Common myeloid progenitor, CD34-positive (primary cell): ENCODE measurements at regions not wholly inside any gene's neighbourhood (a gene's known extent, or its start where the extent isn't known, plus 50 kb on each side); places are given as distances from the start of the nearest gene placed in this dataset.
A peak's percentile ranks its signal among the peaks of the same experiment; 100 is the strongest.
"Not testable (repeated sequence)": the region's sequence is repeated elsewhere in the genome, so short reads cannot be mapped to it uniquely, and the experiment has no call there.

Experiments
- CTCF ChIA-PET: fragments of 350-600 bp; sonication (Branson Sonifier 250); formaldehyde crosslinking; loops from one replicate; lab custom pipeline; 2021; ENCODE audit warnings: antibody characterized with exemption; lab: Charles Lee
- POLR2A ChIA-PET: fragments of 350-600 bp; sonication (Branson Sonifier 250); formaldehyde crosslinking; loops from one replicate; lab custom pipeline; 2021; ENCODE audit warnings: antibody characterized with exemption; lab: Charles Lee
- DNase-seq, 3 donors: peaks; one replicate each; pipeline versions ENCODE4 v3.0.0 to v3.0.0-alpha.2; 2013
- H3K27ac ChIP-seq, 2 experiments: 1 replicate in 1 of 2; 2 replicates in 1 of 2; pipeline ENCODE4 v1.7.0; 2013; ENCODE audit warnings: inconsistent platforms in 2 of 2, low read length in 2 of 2, mild to moderate bottlenecking in 2 of 2, low read depth in 1 of 2, moderate library complexity in 1 of 2; ENCODE audit not compliant: severe bottlenecking in 2 of 2, insufficient read depth in 1 of 2, poor library complexity in 1 of 2
- H3K27me3 ChIP-seq, 5 experiments: replicated peaks in 2 of 5; 1 replicate in 3 of 5; 2 replicates in 2 of 5; pipeline versions ENCODE4 v1.6.1 to v1.7.0; 2013; ENCODE audit warnings: low read length in 4 of 5, mild to moderate bottlenecking in 2 of 5, moderate library complexity in 2 of 5, inconsistent platforms in 1 of 5; ENCODE audit not compliant: insufficient read depth in 5 of 5, control insufficient read depth in 4 of 5
- H3K36me3 ChIP-seq, 4 experiments: 1 replicate in 2 of 4; 2 replicates in 2 of 4; pipeline versions ENCODE4 v1.6.1 to v1.7.0; 2013; ENCODE audit warnings: low read length in 3 of 4, control low read depth in 1 of 4, mild to moderate bottlenecking in 1 of 4; ENCODE audit not compliant: control insufficient read depth in 4 of 4, insufficient read depth in 4 of 4
- H3K4me1 ChIP-seq, 4 experiments: 1 replicate in 3 of 4; 2 replicates in 1 of 4; pipeline versions ENCODE4 v1.6.1 to v1.7.1; 2013; ENCODE audit warnings: low read length in 3 of 4, mild to moderate bottlenecking in 3 of 4, control low read depth in 1 of 4, inconsistent platforms in 1 of 4, moderate library complexity in 1 of 4; ENCODE audit not compliant: control insufficient read depth in 4 of 4, insufficient read depth in 4 of 4; ENCODE audit errors: control extremely low read depth in 1 of 4
- H3K4me3 ChIP-seq, 7 experiments: 1 replicate in 4 of 7; 2 replicates in 3 of 7; pipeline versions ENCODE4 v1.5.1 to v1.7.0; 2013; ENCODE audit warnings: mild to moderate bottlenecking in 7 of 7, low read length in 6 of 7, moderate library complexity in 6 of 7, inconsistent platforms in 2 of 7, low read depth in 2 of 7, control low read depth in 1 of 7; ENCODE audit not compliant: insufficient read depth in 4 of 7, control insufficient read depth in 1 of 7; ENCODE audit errors: extremely low read depth in 1 of 7
- H3K9me3 ChIP-seq, 5 experiments: 1 replicate in 4 of 5; 2 replicates in 1 of 5; pipeline versions ENCODE4 v1.6.1 to v1.7.1; 2013; ENCODE audit warnings: low read length in 4 of 5, mild to moderate bottlenecking in 2 of 5, inconsistent platforms in 1 of 5, low read depth in 1 of 5, moderate library complexity in 1 of 5; ENCODE audit not compliant: control insufficient read depth in 4 of 5, insufficient read depth in 2 of 5; ENCODE audit errors: control extremely low read depth in 1 of 5
- WGBS: methylation state at CpG from one replicate; pipeline ENCODE4 v1.1.5; 2013; ENCODE audit not compliant: insufficient coverage; 5-methylcytosine and 5-hydroxymethylcytosine counted together

DNA sequence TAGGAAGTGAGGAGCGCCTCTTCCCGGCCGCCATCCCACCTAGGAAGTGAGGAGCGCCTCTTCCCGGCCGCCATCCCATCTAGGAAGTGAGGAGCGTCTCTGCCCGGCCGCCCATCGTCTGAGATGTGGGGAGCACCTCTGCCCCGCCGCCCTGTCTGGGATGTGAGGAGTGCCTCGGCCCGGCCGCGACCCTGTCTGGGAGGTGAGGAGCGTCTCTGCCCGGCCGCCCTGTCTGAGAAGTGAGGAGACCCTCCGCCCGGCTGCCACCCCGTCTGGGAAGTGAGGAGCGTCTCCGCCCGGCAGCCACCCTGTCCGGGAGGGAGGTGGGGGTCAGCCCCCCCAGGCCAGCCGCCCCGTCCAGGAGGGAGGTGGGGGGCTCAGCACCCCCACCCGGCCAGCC, 814.4 kb downstream of the GATA3 start:
- H3K27ac ChIP-seq, DNase-seq, H3K27me3 ChIP-seq, H3K4me1 ChIP-seq, H3K4me3 ChIP-seq, H3K9me3 ChIP-seq, POLR2A ChIA-PET, H3K36me3 ChIP-seq, CTCF ChIA-PET: not testable (repeated sequence)
- no CpG with 5 or more reads among the region's 29 CpGs for WGBS

DNA sequence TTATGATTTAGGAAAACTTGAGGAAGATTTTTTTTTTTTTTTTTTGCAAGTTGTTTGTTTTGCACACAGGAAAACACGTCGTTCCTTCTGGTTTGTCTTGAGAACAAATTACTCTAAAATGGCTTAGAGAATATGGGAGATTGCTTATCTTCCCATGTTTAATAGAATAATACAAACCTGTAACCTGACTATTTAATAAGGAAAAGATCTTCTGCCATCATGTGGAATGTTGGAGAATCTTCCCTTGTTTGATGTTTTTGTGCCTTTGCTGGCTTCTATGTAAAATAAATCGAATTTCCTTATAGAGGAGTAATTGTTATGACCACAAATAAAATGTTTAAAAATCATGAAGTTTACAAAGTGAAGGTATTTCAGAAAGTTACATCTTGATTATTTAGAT, 818.8 kb downstream of the GATA3 start:
- DNase-seq: peak; percentile 3 to 10 (median 4)
- ChIA-PET CTCF (no interaction called here), POLR2A (no interaction called here)
- Histone ChIP-seq H3K4me1 (no peaks in the 10 kb centered on the region), H3K27ac (no peak overlapping the region), H3K27me3 (no peaks in the 10 kb centered on the region), H3K36me3 (no peaks in the 10 kb centered on the region), H3K4me3 (no peak overlapping the region), H3K9me3 (no peaks in the 10 kb centered on the region)
- WGBS: no CpG with 5 or more reads among the region's 3 CpGs

DNA sequence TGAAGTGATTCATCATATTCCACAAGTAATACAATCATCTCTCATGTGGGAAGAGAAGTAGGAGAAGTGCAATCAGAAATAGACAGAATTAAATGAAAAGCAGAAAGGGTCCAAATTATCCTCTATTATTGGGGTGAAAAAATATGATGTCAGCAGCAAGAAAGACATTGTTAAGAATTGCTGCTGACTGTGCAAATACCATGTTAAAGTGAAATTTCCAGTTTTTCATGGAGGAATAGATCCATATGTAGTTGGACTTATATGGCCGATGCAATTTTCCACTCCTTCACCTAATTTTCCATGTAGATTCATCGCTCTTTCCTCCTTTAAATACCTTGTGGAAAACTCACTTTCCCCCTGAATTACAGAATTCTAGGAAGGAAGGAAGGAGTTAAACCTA, 819.8 kb downstream of the GATA3 start:
- H3K4me3 ChIP-seq: no peak overlapping the region
- DNase-seq: no peak
- ChIA-PET POLR2A (no interaction called here), CTCF (no interaction called here)
- H3K4me1 ChIP-seq: no peaks in the 10 kb centered on the region
- no peaks in the 10 kb centered on the region for H3K36me3 ChIP-seq
- WGBS: no CpG with 5 or more reads among the region's 2 CpGs
- no peaks in the 10 kb centered on the region for H3K9me3 ChIP-seq
- H3K27me3 ChIP-seq: no peaks in the 10 kb centered on the region
- no peak overlapping the region for H3K27ac ChIP-seq

DNA sequence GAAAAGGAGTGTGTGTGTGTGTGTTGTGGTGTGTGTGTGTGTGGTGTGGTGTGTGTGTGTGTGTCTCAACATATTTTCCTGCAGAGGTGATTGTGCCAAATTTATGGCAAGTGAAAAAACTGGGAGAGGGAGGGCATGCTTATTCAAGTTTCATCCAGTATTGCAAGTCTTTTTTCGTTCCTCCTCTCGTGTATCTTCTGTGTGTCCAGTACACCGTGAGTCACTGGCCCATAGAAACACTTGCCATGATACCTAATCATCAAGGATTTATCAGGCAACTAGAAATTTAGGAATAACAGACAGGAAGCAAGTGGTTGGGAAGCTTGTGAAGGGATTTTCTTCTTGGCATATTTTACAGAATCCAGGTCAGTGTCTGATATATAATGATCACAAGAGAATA, 820.5 kb downstream of the GATA3 start:
- 100% methylated on average over 1 of the region's 3 CpGs for WGBS
- Histone ChIP-seq H3K4me1 (no peaks in the 10 kb centered on the region), H3K9me3 (no peaks in the 10 kb centered on the region), H3K27ac (no peak overlapping the region), H3K27me3 (no peaks in the 10 kb centered on the region), H3K36me3 (no peaks in the 10 kb centered on the region), H3K4me3 (no peak overlapping the region)
- ChIA-PET CTCF (no interaction called here), POLR2A (no interaction called here)
- DNase-seq: no peak

DNA sequence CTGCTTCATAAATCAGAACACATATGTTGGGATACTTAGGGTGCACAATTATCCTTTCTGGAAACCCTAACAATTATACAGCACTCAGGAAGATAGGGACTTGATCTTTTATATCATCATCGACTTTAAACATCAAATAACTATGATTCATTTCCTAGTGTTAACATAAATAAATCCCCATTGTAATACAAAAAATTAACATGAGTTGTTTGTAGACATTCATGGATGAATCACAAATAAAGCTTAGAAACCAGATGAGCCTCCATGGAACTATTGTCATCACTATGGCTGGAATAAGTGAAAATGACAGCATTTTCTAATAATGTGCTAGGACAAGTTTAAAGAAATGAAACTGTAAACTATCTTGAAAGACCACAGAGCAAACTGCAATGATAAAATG, 821.7 kb downstream of the GATA3 start:
- no CpG with 5 or more reads among the region's 1 CpG for WGBS
- CTCF ChIA-PET: no interaction called here
- no peaks in the 10 kb centered on the region for H3K4me1 ChIP-seq
- no peak overlapping the region for H3K27ac ChIP-seq
- no peaks in the 10 kb centered on the region for H3K27me3 ChIP-seq
- no peak overlapping the region for H3K4me3 ChIP-seq
- no peaks in the 10 kb centered on the region for H3K36me3 ChIP-seq
- H3K9me3 ChIP-seq: no peaks in the 10 kb centered on the region
- POLR2A ChIA-PET: no interaction called here
- DNase-seq: no peak

DNA sequence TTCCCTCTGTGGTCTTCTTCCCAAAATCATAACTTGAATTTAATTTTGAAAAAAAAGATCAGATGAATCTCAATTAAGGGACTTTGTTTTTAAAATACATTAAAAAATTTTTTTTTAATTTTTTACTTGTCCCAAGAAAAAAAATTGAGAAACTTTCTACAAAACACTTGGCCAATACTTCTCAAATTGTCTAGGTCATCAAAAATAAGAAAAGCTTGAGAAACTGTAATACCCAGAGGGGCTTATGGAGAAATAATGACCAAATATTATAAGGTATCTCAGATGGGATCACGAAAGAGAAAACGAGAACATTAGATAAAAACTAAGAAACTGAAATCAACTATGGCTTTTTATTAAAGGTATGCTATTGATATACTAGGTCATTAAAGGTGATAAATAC, 835.0 kb downstream of the GATA3 start:
- ChIA-PET CTCF (interaction anchor here (0.6 kb wide), 1 partner anchor 419 kb away, joined by 4 read pairs; no protein-coding TSS in a partner anchor), POLR2A (no interaction called here)
- no peak overlapping the region for H3K4me3 ChIP-seq
- H3K27me3 ChIP-seq: no peaks in the 10 kb centered on the region
- no peaks in the 10 kb centered on the region for H3K36me3 ChIP-seq
- no peaks in the 10 kb centered on the region for H3K4me1 ChIP-seq
- H3K9me3 ChIP-seq: no peaks in the 10 kb centered on the region
- H3K27ac ChIP-seq: no peak overlapping the region
- no CpG with 5 or more reads among the region's 2 CpGs for WGBS
- no peak for DNase-seq

DNA sequence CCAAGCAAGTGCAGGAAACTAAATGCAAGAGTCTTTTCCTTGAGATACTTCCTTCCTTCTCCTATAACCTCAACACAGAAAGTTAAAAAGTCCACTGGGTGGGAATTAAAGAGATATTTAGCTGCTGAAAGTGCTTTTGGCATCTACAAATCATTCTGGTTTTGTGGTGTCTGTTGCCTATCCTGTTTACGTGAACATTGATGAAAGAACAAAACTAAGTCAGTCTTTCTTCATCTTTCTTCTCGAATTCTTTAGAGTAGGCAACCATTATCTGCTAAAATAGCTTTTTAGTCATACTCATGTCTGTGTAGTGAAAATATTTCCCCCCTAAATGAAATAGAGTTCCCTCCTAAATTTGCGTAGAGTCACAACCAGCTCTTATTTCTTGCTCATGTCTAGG, 838.6 kb downstream of the GATA3 start:
- Histone ChIP-seq H3K4me1 (no peaks in the 10 kb centered on the region), H3K9me3 (no peaks in the 10 kb centered on the region), H3K36me3 (no peaks in the 10 kb centered on the region), H3K4me3 (no peak overlapping the region), H3K27me3 (no peaks in the 10 kb centered on the region), H3K27ac (no peak overlapping the region)
- DNase-seq: no peak
- ChIA-PET CTCF (no interaction called here), POLR2A (no interaction called here)
- WGBS: 71% methylated on average over 1 of the region's 3 CpGs
